ENCODE measurements at regions not wholly inside any gene's neighbourhood (a gene's known extent, or its start where the extent isn't known, plus 50 kb on each side); places are given as distances from the start of the nearest gene placed in this dataset.
"Not testable (repeated sequence)": the region's sequence is repeated elsewhere in the genome, so short reads cannot be mapped to it uniquely, and the experiment has no call there.

DNA sequence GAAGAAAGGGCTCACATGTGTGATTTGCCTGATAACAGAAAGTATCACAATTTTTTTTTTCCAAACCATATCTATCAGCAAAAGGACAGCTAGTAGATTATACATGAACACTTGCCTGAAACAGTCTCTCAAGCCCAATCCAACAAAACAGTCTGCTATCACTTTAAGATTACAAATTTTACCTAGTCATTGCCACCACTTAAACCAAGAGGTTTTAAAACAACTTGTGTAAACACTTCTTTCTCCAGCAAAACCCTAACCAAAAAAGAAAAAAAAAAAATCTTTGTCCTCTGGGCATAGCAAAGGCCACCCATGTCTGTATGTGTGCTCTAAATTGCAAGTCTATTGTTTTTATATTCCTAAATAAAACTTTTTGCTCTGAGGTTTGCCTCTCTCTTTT is 1568.4 kb downstream of the GRIK2 start:
- DNase-seq, result no peak

DNA sequence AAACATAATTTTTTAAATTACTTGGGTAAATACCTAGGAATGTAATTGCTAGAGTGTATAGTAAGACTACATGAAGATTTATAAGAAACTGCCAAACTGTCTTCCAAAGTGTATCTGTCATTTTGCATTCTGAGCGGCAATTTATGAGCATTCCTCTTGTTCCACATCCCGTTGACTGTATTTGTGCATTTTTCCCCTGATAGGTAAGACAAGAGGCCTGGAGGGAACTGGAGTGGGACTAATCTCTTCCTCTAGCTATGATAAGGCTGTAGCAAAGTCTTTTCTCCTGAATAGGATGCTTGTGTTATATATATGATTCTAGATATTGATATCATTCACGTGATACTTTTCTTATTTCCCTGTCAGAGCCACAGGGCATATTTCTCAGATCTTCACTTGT is 1557.5 kb downstream of the GRIK2 start:
- DNase-seq, result no peak

DNA sequence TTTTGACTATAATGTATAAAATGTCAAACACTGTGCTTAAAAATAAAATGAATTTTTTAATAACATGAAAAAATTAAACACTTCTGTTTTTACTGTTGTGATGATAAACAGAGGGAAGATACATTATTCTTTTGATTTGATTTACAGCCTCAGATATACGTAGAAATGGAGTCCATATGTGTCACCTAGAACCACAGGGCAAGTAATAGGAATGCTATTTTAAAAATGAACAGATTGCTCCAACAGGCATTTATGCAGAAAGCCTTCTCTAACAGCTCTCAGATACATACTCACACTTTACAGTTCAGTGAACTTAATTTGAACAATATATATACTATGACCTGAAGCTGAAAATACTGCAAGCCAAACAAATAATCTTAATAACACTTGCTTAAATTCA is 1551.0 kb downstream of the GRIK2 start:
- no peak for DNase-seq

DNA sequence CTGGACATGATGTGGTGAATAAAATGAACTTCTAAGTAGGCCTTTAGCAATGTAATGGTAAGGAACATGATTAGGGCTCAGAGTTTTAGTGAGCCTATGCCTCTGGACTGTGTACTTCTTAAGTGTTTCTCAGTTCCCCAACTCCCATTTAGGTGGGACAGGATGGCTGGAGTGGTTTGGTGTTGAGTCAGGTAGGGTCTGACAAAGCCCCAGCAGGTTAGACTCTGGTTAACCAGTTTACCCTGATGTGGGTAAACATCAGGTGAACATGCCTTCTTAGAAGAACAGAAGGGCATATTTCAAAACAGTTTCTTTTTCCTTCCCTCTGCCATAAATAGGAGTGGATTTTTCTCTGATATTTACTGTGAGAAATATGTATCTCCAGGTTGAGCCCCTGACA is 1548.7 kb downstream of the GRIK2 start:
- no peak for DNase-seq

DNA sequence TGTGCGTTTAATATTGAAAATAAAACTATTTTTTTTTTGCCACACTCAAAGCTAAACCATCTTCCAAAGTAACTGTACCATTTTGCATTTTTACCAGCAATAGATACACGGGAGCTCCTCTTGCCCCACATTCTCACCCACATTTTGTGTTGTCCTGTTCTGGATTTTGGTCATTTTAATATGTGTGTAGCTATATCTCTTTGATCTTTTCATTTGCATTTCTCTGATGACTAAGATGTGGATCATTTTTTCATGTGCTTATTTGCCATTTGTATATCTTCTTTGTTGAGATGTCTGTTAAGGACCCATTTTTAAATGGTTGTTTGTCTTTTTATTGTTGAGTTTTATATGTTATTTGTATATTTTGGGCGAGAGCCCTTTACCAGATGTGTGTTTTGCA is 1543.5 kb downstream of the GRIK2 start:
- no peak for DNase-seq

DNA sequence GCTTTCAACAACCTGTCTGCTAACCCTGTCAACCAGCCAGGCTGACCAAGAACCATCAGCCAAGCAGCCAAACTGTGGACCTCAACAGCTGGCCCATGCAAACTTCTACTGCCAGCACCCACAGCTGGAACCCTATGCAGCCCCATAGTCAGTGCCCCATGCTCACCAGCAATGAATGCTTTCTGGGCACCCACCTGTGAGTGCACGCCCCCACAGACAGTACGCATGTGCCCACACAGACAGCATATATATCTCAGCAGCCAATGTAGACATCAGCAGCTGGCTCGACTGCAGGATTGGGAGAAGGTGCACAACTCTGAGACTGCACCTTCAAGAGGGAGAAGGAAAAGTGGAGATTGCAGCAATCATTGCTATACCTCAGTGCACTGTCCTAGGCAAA is 1534.6 kb downstream of the GRIK2 start:
- DNase-seq, result no peak

DNA sequence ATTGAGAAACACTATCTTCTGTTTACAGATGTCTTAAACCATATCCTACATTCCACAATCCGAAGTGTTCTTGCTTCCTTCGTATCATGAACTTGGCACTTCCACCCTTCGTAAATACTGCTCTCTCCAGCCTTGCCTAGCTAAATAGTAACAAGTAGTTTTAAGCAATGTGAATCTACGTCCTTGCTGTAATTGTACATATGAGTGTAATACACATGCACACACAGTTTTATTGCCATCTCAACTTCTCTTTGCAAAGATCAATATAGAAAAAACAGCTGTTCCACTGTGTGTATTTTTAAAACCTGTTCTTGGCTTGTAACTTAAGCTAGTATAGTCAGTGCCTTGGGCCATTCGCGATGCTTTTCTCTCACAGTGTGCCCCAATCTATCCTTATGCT is 1524.7 kb downstream of the GRIK2 start:
- DNase-seq, result no peak

DNA sequence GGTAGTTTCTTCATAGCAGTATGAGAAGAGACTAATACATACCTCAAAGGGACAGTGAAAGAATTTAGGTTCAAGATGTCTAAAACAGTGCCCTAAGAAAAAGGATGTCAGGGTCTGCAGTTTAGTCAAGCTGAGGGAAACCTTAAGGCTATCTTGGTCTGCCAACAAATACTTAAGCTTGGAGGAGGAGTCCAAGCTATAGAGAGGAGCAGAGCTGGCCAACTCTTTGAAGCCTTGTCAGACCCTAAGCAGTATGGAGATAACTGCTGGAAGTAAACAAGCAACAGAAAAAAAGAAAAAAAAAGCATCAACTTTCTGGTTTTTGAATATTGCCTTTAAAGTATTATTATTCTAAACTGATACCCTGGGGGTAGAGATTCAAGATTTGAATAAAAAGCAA is 1518.1 kb downstream of the GRIK2 start:
- DNase-seq, result no peak

DNA sequence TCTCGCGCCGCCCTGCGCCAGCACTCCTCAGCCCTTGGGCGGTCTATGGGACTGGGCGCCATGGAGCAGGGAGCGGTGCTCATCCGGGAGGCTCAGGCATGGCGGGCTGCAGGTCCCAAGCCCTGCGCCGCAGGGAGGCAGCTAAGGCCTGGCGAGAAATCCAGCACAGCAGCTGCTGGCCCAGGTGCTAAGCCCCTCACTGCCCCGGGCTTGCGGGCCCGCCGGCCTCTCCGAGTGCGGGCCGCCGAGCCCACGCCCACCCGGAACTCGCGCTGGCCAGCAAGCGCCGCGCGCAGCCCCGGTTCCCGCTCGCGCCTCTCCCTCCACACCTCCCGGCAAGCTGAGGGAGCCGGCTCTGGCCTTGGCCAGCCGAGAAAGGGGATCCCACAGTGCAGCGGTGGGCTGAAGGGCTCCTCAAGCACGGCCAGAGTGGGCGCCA is 1517.2 kb downstream of the GRIK2 start:
- DNase-seq, result not testable (repeated sequence)

DNA sequence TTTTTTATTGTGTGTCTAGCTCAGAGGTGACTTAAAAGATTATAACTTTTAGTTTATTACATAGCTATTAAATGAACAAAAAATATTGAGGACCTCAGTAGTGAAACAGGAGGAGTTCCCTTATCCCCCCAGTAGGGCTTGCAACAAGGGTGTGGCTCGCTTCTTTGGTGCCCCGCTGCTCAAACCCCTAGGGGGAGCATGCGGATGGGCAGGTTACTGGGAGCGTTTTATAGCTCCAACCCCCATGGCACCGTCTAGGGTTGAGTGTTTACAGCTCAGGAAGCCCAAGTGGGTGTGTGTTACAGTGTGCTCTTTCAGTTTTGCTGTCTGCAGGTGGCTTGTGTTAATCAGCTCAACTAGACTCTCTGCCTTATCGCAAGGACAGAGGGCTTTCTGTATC is 1513.7 kb downstream of the GRIK2 start:
- no peak for DNase-seq

DNA sequence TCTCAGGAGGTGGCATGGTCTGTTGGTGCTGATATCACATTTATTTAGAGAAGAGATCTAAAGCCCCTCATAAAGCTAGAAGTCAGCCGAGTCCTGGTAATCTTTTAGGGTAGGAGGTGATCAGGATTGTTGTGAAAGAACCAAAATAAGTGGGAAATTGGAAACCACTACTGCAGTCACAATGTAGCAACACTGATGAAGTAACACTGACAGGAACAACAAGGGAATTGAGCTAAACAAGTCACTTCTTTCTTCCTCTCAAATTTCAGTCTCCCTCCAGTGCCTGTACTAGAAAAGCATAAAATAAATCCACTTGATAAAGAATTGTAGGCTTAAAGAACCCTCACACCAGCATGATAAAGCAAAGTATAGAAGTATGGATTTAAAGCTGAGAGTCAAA is 1509.0 kb downstream of the GRIK2 start:
- no peak for DNase-seq

DNA sequence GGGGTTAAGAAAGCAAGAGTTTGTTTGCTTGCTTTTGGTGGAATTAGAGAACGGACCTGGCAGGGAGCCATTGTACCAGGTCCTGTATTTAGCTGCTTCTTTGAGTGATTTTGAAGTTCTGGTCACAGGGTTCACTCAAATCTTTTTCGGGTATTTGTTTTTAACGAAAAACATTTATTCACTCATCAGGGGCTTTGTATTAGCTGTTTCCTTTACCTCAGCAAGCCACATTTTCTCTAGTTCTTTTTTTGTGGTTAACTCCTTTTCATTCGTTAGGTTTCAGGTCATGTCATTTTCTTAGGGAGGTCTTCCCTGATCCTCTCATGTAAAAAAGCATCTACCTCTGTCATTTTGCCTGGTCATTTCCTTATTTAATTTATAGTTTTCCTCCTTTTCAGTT is 1502.2 kb downstream of the GRIK2 start:
- DNase-seq, result no peak

DNA sequence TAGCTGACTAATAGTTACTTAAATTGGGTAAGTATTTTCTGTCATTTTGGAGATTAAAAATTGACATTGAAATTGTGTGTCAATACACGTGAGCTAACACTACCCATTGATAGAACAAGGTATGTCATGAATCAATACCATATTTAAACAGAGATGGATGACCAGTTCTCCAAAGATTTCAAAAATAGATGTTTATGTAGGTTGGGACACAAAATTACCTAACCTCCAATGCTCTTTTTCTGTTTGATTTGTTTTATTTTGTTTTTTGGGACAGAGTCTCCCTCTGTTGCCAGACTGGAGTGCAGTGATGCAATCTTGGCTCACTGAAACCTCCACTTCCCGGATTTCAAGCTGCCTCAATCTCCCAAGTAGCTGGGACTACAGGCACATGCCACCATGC is 1491.7 kb downstream of the GRIK2 start:
- DNase-seq, result no peak

DNA sequence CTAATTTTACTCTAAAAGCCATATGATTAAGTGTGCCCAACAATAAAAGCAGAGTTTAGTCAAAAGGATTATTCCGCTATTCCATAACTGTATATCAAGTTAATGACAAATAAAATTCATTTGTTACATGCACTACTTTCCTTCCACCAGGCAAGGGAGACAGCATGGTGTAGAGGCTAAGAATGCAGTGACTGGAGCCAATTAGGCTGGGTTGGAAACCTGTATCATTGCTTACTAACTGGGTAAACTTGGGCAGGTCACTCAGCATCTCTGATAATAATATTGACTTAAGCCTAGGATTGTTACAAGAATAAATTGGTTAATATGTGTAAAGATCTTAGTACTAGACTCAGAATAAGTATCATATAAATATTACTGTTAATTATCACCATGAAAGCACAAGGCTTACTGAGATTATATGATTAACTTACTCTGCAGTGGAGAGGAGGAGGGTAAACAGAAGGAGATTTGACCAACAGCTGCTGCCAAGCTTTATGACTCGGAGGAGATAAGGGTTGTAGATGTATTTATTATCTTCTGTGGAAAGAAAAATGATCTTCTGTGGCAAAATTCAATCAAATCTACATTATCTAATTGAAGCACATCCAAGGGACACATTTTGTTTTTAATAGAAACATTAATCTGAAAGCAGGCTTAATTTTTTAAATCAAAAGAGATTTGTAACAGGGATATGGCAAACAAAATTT is 1459.9 kb downstream of the GRIK2 start:
- DNase-seq, result no peak

DNA sequence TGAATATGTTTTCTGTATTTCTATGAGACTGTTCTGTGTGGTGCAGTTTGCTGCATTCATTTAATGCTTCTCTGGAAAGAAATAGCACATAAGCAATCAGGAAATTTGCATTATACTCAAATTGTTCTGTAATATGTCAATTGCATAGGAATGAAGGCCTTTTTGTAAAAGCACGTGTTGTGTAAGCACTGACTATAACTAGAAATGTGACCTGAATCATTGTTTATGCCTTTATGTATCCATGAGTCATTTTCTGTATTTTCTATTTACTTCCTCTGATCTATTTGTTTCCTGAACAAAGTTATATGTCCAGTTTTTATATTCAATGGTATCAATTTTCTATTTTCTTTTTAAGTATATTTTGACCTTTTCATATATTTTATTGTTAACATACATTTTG is 1455.3 kb downstream of the GRIK2 start:
- no peak for DNase-seq

DNA sequence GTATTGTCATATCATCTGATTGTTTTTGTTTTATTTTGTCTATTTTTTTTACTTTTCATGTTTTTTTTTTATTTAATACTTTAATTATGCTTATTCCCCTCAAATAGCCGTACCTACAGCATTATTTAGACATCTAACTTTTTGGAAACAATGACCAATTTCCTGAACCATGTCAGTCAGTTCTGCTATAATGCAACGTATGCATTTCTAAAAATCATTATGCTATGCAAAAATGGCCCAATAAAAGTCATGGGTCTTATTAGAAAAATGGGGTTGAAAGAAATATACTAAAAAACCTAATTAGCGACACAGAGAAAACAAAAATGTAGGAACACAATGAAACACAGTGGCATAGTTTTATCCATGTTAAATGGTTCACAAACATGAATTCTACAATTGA is 1454.7 kb downstream of the GRIK2 start:
- no peak for DNase-seq

DNA sequence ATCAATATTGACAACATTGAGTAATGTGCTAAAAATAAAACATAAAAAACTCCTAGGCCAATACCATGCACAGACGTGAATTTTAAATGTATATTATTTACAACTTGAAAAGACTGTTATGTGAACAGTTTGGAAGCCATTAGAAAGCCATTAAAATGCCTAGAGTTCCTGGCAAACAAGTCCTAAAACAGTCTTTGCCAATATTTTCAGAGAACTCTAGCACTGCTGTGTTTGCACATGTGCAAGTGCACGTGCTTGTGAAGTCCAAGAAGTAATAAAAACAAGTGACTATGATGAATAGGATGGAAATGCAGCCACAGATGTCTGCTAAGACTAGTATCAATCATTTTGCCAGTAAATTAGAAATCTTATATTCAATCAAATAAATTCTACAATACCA is 1447.6 kb downstream of the GRIK2 start:
- DNase-seq, result no peak

DNA sequence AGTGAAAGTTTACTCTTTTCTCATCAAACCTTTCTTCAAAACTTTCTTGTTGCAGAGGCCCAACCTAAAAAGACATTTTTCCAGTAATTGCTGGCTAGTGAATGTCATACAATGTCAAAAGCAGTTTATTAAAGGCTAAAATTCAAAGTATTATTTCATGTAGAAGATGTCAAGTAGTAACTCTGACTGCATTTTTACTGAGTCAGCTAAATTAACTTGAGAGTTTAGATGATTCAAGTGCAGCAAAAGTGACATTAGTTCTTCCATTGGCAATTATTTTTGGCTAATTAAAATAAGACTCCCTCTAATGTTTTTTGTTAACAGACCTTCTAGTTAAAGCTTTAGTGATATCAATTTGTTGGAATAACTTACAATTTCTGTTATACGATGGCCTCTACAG is 1438.5 kb downstream of the GRIK2 start:
- no peak for DNase-seq

DNA sequence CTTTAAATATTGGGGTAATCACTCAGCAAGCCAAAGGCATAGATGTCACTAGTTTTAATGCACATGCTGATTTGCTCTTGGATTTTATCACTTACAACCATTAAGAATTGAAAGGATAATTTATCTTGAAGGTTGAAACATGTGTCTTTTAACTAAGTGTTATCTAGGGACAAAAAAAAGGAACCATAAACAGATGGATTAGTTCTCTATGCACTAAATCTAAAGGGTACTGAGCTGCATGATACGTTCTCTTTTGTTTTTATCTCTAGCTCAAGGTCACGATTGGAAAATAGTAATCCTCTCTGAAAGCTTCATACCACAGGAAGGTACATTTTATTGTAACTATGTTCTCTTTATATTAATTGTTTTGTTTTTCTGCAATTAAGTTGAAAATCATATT is 1426.6 kb downstream of the GRIK2 start:
- DNase-seq, result no peak

DNA sequence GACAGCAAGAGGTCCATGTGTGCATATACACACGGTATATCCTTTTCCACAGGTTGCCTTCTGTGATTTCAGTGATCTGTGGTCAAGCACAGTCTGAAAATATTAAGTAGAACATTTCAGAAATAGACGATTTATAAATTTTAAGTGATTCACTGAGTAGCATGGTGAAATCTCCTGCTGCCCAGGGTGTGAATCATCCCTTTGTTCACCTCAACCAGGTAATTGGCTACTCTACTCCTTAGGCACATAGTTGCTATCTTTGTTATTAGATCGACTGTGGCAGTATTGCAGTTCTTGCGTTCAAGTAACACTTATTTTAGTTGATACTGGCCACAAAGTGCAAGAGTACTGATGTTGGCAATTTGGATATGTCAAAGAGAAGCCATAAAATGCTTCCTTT is 1421.7 kb downstream of the GRIK2 start:
- no peak for DNase-seq

DNA sequence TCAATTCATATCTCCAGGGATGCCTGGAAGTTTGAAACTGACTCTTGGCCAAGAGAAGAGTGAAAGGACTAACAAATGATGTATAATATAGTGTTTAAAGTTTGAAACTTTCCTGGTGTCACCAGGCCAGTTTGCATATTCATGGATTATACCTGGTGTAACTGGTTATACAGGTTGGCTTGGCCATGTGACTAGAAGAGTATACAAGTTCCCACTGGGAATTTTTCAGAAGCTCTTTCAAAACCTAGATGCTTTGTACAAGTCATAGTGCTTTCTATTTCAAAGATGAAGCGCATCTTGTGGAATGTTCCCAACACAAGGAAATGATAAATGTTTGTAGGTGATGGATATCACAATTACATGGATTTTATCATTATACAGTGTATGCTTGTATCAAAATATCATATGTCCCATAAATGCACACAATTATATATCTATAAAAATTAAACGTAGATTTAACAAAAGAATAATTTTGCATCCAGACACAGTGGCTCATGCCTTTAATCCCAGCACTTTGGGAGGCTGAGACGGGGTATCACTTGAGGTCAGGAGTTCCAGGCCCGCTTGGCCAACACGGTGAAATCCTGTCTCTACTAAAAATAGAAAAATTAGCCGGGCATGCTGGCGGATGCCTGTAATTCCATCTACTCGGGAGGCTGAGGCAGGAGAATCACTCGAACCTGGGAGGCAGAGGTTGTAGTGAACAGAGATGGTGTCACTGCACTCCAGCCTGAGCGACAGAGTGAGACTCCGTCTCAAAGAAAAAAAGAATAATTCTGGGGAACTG is 1420.2 kb downstream of the GRIK2 start:
- DNase-seq, result no peak

DNA sequence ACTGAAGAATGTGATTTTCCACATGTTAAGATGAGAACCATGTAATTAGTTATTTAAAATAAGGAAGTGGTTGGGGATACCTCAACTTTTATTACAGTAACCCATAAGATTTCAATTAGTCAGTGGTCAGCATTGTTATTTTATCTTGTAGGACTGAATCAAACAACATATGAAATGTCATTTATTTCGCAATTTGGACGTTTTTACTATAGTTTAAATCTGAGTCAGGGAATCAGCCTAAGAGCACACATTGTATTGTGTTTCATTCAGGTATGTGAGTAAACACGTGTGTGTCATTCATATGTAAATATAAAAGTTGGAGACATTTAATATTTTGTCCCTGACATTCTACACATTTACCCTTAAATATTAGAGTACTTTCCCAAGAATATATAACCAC is 1418.7 kb downstream of the GRIK2 start:
- no peak for DNase-seq

DNA sequence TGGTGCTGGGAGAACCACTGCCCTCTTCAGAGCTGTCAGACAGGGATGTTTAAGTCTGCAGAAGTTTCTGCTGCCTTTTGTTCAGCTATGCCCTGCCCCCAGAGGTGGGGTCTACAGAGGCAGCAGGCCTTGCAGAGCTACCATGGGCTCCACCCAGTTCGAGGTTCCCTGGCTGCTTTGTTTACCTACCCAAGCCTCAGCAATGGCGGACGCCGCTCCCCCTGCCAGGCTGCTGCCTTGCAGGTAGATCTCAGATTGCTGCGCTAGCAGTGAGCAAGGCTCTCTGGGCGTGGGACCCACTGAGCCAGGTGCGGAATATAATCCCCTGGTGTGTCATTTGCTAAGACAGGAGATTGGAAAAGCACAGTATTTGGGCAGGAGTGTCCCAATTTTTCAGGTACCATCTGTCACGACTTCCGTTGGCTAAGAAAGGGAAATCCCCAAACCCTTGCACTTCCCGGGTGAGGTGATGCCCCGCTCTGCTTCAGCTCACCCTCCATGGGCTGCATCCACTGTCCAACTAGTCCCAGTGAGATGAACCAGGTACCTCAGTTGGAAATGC is 1415.5 kb downstream of the GRIK2 start:
- DNase-seq, result not testable (repeated sequence)
